ENCODE measurements at regions not wholly inside any gene's neighbourhood (a gene's known extent, or its start where the extent isn't known, plus 50 kb on each side); places are given as distances from the start of the nearest gene placed in this dataset.

DNA sequence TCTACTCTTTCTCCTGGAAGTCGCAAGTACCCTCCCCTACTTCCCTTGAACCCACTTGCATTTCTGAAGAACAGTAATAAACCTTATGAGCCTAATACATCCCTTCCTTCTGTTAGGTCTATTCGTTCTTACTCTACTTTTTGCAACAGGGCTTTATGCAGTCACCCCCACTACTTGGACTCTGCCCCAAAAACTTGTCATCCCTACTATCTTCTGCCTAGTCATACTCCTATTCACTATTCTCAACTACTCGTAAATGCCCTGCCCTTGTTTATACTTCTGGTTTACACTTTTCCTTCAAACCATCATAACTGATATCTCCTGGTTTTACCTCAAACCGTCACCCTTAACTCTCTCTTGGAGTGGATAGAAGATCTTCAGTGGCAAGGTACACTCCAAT lies 55.2 kb upstream of the SLIT2 start:
- Histone ChIP-seq H3K4me1 (ENCODE audit: control insufficient read depth in 2 of 2, insufficient read depth in 2 of 2, low read length in 2 of 2) (no peaks in the 10 kb centered on the region), H3K9me3 (ENCODE audit: control insufficient read depth in 2 of 3, low read length in 3 of 3) (no peaks in the 10 kb centered on the region), H3K4me3 (ENCODE audit: low read length) (no peak overlapping the region), H3K27me3 (ENCODE audit: control insufficient read depth in 2 of 2, insufficient read depth in 2 of 2, low read length in 2 of 2) (no peaks in the 10 kb centered on the region), H3K27ac (ENCODE audit: low read depth, low read length) (no peak overlapping the region), H3K36me3 (ENCODE audit: control insufficient read depth in 2 of 3, insufficient read depth in 3 of 3, low read length in 3 of 3) (no peaks in the 10 kb centered on the region)
- Mint-ChIP-seq H3K36me3 (no peaks in the 10 kb centered on the region), H3K9me3 (peaks cover 0 to 7% (median 3%) of the 10 kb centered on the region in 11 donors), H3K4me1 (no peaks in the 10 kb centered on the region), H3K27me3 (no peaks in the 10 kb centered on the region), H3K27ac (no peak overlapping the region), H3K4me3 (no peak overlapping the region)
- POLR2A ChIA-PET, result no interaction called here
- intact Hi-C loops (cut with micrococcal nuclease), result no loop called here
- DNase-seq (no peak), ATAC-seq (no peak)
- CTCF ChIA-PET, result no interaction called here

GRCh38 chr4:20195071-20195885 lies 56.4 kb upstream of the SLIT2 start:
- H3K4me3 Mint-ChIP-seq, result no peak overlapping the region
- H3K27me3 Mint-ChIP-seq, result no peaks in the 10 kb centered on the region
- H3K27me3 ChIP-seq (ENCODE audit: control insufficient read depth in 2 of 2, insufficient read depth in 2 of 2, low read length in 2 of 2), result no peaks in the 10 kb centered on the region
- intact Hi-C loops (cut with micrococcal nuclease), result no loop called here
- no peaks in the 10 kb centered on the region for H3K9me3 ChIP-seq (ENCODE audit: control insufficient read depth in 2 of 3, low read length in 3 of 3)
- ChIA-PET CTCF (interaction anchor here (0.7 kb wide), 1 partner anchor 223 kb away, joined by 3 read pairs; no protein-coding TSS in a partner anchor), POLR2A (no interaction called here)
- H3K4me1 ChIP-seq (ENCODE audit: control insufficient read depth in 2 of 2, insufficient read depth in 2 of 2, low read length in 2 of 2), result no peaks in the 10 kb centered on the region
- H3K4me3 ChIP-seq (ENCODE audit: low read length), result no peak overlapping the region
- H3K36me3 Mint-ChIP-seq, result no peaks in the 10 kb centered on the region
- no peak overlapping the region for H3K27ac ChIP-seq (ENCODE audit: low read depth, low read length)
- ATAC-seq (no peak), DNase-seq (no peak)
- no peaks in the 10 kb centered on the region for H3K4me1 Mint-ChIP-seq
- H3K9me3 Mint-ChIP-seq, result peaks cover 0 to 8% (median 3%) of the 10 kb centered on the region in 11 donors
- no peaks in the 10 kb centered on the region for H3K36me3 ChIP-seq (ENCODE audit: control insufficient read depth in 2 of 3, insufficient read depth in 3 of 3, low read length in 3 of 3)
- H3K27ac Mint-ChIP-seq, result no peak overlapping the region

DNA sequence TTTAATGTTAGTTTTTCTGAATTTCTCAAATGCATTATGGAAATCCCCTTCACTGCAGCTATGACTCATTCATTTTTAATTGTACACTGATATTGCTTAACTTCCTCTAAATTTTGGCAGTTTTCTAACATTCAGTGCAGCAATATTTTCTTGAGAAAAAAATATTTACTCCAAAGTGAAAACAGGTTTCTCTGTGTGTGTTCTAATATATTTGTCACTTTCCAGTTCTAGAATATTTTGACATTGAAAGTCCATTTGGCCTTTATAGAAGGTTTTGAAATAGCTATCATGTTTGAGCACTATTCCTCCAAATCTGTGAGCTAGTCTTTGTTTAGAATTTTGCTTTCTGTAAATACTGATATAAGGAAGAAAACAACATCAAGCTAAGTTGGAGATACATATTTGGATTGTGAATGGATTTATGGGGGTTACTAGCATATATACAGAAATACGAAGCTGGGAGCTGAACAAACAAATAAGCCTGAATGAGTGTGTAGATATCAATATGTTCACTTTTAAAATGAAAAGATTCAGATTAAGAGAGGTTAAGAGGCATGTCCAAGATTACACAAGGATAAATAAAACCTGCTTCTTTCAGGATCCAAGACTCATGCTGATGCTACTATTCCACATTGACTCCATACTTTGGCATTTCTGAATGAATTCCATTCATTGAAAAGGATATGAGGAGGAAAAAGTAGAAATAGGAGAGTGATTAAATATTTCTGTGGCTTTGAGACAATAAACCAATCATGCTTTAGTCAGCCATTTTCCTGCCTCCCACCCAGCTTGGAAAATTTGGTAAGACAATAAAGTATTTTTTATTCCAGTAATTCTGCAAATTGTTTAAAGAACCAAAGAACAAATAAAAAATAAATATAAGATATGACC lies 57.3 kb upstream of the SLIT2 start:
- Histone ChIP-seq H3K27ac (ENCODE audit: low read depth, low read length) (no peak overlapping the region), H3K9me3 (ENCODE audit: control insufficient read depth in 2 of 3, low read length in 3 of 3) (no peaks in the 10 kb centered on the region), H3K27me3 (ENCODE audit: control insufficient read depth in 2 of 2, insufficient read depth in 2 of 2, low read length in 2 of 2) (no peaks in the 10 kb centered on the region), H3K4me1 (ENCODE audit: control insufficient read depth in 2 of 2, insufficient read depth in 2 of 2, low read length in 2 of 2) (no peaks in the 10 kb centered on the region), H3K36me3 (ENCODE audit: control insufficient read depth in 2 of 3, insufficient read depth in 3 of 3, low read length in 3 of 3) (no peaks in the 10 kb centered on the region), H3K4me3 (ENCODE audit: low read length) (no peak overlapping the region)
- intact Hi-C loops (cut with micrococcal nuclease), result no loop called here
- POLR2A ChIA-PET, result no interaction called here
- H3K9me3 Mint-ChIP-seq, result peaks cover 0 to 14% (median 6%) of the 10 kb centered on the region in 11 donors
- DNase-seq, result no peak
- H3K27me3 Mint-ChIP-seq, result no peaks in the 10 kb centered on the region
- no peak overlapping the region for H3K4me3 Mint-ChIP-seq
- H3K27ac Mint-ChIP-seq, result no peak overlapping the region
- CTCF ChIA-PET, result interaction anchor here (0.7 kb wide), 1 partner anchor 222 kb away, joined by 3 read pairs; no protein-coding TSS in a partner anchor
- H3K36me3 Mint-ChIP-seq, result peaks cover 0 to 3% (median 0%) of the 10 kb centered on the region in 5 donors
- ATAC-seq, result no peak
- no peaks in the 10 kb centered on the region for H3K4me1 Mint-ChIP-seq

- no peak overlapping the region for H3K4me3 ChIP-seq (ENCODE audit: low read length)
- ATAC-seq (no peak), DNase-seq (no peak)
- peaks cover 0 to 3% (median 0%) of the 10 kb centered on the region in 5 donors for H3K36me3 Mint-ChIP-seq
- ChIA-PET CTCF (interaction anchor here (0.5 kb wide), 1 partner anchor 365 kb away, joined by 3 read pairs; no protein-coding TSS in a partner anchor), POLR2A (no interaction called here)
- H3K9me3 Mint-ChIP-seq, result peaks cover 0 to 14% (median 6%) of the 10 kb centered on the region in 11 donors
- intact Hi-C loops (cut with micrococcal nuclease), result no loop called here
- H3K9me3 ChIP-seq (ENCODE audit: control insufficient read depth in 2 of 3, low read length in 3 of 3), result no peaks in the 10 kb centered on the region
- H3K27me3 Mint-ChIP-seq, result no peaks in the 10 kb centered on the region
- H3K36me3 ChIP-seq (ENCODE audit: control insufficient read depth in 2 of 3, insufficient read depth in 3 of 3, low read length in 3 of 3), result no peaks in the 10 kb centered on the region
- no peaks in the 10 kb centered on the region for H3K4me1 Mint-ChIP-seq
- no peak overlapping the region for H3K27ac ChIP-seq (ENCODE audit: low read depth, low read length)
- H3K4me1 ChIP-seq (ENCODE audit: control insufficient read depth in 2 of 2, insufficient read depth in 2 of 2, low read length in 2 of 2), result no peaks in the 10 kb centered on the region
- no peaks in the 10 kb centered on the region for H3K27me3 ChIP-seq (ENCODE audit: control insufficient read depth in 2 of 2, insufficient read depth in 2 of 2, low read length in 2 of 2)
- H3K4me3 Mint-ChIP-seq, result no peak overlapping the region
- H3K27ac Mint-ChIP-seq, result no peak overlapping the region
Measured at GRCh38 chr4:20193141-20193936, 58.4 kb upstream of the SLIT2 start.

GRCh38 chr4:20192736-20193135 lies 59.0 kb upstream of the SLIT2 start:
- no peaks in the 10 kb centered on the region for H3K9me3 ChIP-seq (ENCODE audit: control insufficient read depth in 2 of 3, low read length in 3 of 3)
- no peaks in the 10 kb centered on the region for H3K36me3 ChIP-seq (ENCODE audit: control insufficient read depth in 2 of 3, insufficient read depth in 3 of 3, low read length in 3 of 3)
- intact Hi-C loops (cut with micrococcal nuclease), result no loop called here
- DNase-seq (no peak), ATAC-seq (no peak)
- H3K27me3 Mint-ChIP-seq, result no peaks in the 10 kb centered on the region
- CTCF ChIA-PET, result no interaction called here
- no peaks in the 10 kb centered on the region for H3K4me1 Mint-ChIP-seq
- no peaks in the 10 kb centered on the region for H3K4me1 ChIP-seq (ENCODE audit: control insufficient read depth in 2 of 2, insufficient read depth in 2 of 2, low read length in 2 of 2)
- H3K4me3 ChIP-seq (ENCODE audit: low read length), result no peak overlapping the region
- H3K4me3 Mint-ChIP-seq, result no peak overlapping the region
- POLR2A ChIA-PET, result no interaction called here
- no peak overlapping the region for H3K27ac ChIP-seq (ENCODE audit: low read depth, low read length)
- no peak overlapping the region for H3K27ac Mint-ChIP-seq
- no peaks in the 10 kb centered on the region for H3K27me3 ChIP-seq (ENCODE audit: control insufficient read depth in 2 of 2, insufficient read depth in 2 of 2, low read length in 2 of 2)
- peaks cover 0 to 3% (median 0%) of the 10 kb centered on the region in 5 donors for H3K36me3 Mint-ChIP-seq
- H3K9me3 Mint-ChIP-seq, result peaks cover 0 to 14% (median 6%) of the 10 kb centered on the region in 11 donors

GRCh38 chr4:20185103-20185502 lies 66.6 kb upstream of the SLIT2 start:
- POLR2A ChIA-PET, result no interaction called here

More at GRCh38 chr4:20185103-20185502, 66.6 kb upstream of the SLIT2 start:
- no peak for DNase-seq
- H3K27me3 Mint-ChIP-seq, result no peaks in the 10 kb centered on the region
- intact Hi-C loops (cut with micrococcal nuclease), result no loop called here
- Histone ChIP-seq H3K27ac (ENCODE audit: low read depth, low read length) (no peak overlapping the region), H3K27me3 (ENCODE audit: control insufficient read depth in 2 of 2, insufficient read depth in 2 of 2, low read length in 2 of 2) (no peaks in the 10 kb centered on the region), H3K36me3 (ENCODE audit: control insufficient read depth in 2 of 3, insufficient read depth in 3 of 3, low read length in 3 of 3) (no peaks in the 10 kb centered on the region), H3K4me1 (ENCODE audit: control insufficient read depth in 2 of 2, insufficient read depth in 2 of 2, low read length in 2 of 2) (no peaks in the 10 kb centered on the region), H3K4me3 (ENCODE audit: low read length) (no peak overlapping the region), H3K9me3 (ENCODE audit: control insufficient read depth in 2 of 3, low read length in 3 of 3) (no peaks in the 10 kb centered on the region)
- peaks cover 3 to 37% (median 9%) of the 10 kb centered on the region in 11 donors for H3K9me3 Mint-ChIP-seq
- no peak overlapping the region for H3K27ac Mint-ChIP-seq
- H3K36me3 Mint-ChIP-seq, result peaks cover 0 to 3% (median 0%) of the 10 kb centered on the region in 5 donors
- H3K4me3 Mint-ChIP-seq, result no peak overlapping the region
- ATAC-seq, result no peak
- H3K4me1 Mint-ChIP-seq, result no peaks in the 10 kb centered on the region
- CTCF ChIA-PET, result no interaction called here
